Right atrium auricular region (tissue), 2 donors: ENCODE measurements at regions not wholly inside any gene's neighbourhood (a gene's known extent, or its start where the extent isn't known, plus 50 kb on each side); places are given as distances from the start of the nearest gene placed in this dataset.

Experiments
- DNase-seq: peaks from one replicate; pipeline ENCODE4 v3.0.0-alpha.2; 2019; ENCODE audit warnings: low spot score
- H3K27ac ChIP-seq, 2 donors: fragments of 200-600 bp; sonication (generic); 1 replicate in 1 of 2; 2 replicates in 1 of 2; pipeline ENCODE4 v1.5.1; 2016 to 2019
- H3K27me3 ChIP-seq, 2 donors: fragments of 200-600 bp; sonication (generic); one replicate each; pipeline versions ENCODE4 v1.5.1 to v1.6.0; 2017 to 2019
- H3K36me3 ChIP-seq: fragments of 200-600 bp; sonication (generic); one replicate; pipeline ENCODE4 v1.5.1; 2016
- H3K4me1 ChIP-seq, 2 donors: fragments of 200-600 bp; sonication (generic); one replicate each; pipeline versions ENCODE4 v1.5.1 to v1.6.0; 2017 to 2019
- H3K4me3 ChIP-seq, 2 donors: fragments of 200-600 bp; sonication (generic); 1 replicate in 1 of 2; 2 replicates in 1 of 2; pipeline ENCODE4 v1.5.1; 2017 to 2019; ENCODE audit warnings: mild to moderate bottlenecking in 1 of 2, moderate library complexity in 1 of 2
- H3K9me3 ChIP-seq, 2 donors: fragments of 200-600 bp; sonication (generic); one replicate each; pipeline ENCODE4 v1.5.1; 2019
- TF ChIP-seq, protein P1 (sequence below), 2 donors: fragments of 200-600 bp; sonication (generic); IDR thresholded peaks; one replicate each; pipeline ENCODE4 v1.5.1; 2019; ENCODE audit warnings: antibody characterized with exemption in 2 of 2

GRCh38 chr6:54718541-54719023 lies 128.0 kb upstream of the FAM83B start:
- H3K9me3 ChIP-seq: no peaks in the 10 kb centered on the region
- TF ChIP-seq, protein P1, sequence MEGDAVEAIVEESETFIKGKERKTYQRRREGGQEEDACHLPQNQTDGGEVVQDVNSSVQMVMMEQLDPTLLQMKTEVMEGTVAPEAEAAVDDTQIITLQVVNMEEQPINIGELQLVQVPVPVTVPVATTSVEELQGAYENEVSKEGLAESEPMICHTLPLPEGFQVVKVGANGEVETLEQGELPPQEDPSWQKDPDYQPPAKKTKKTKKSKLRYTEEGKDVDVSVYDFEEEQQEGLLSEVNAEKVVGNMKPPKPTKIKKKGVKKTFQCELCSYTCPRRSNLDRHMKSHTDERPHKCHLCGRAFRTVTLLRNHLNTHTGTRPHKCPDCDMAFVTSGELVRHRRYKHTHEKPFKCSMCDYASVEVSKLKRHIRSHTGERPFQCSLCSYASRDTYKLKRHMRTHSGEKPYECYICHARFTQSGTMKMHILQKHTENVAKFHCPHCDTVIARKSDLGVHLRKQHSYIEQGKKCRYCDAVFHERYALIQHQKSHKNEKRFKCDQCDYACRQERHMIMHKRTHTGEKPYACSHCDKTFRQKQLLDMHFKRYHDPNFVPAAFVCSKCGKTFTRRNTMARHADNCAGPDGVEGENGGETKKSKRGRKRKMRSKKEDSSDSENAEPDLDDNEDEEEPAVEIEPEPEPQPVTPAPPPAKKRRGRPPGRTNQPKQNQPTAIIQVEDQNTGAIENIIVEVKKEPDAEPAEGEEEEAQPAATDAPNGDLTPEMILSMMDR (IDR thresholded peaks at IDR 0.05): no peak
- H3K36me3 ChIP-seq: no peaks in the 10 kb centered on the region
- no peaks in the 10 kb centered on the region for H3K27me3 ChIP-seq
- DNase-seq: no peak
- H3K4me3 ChIP-seq: no peak overlapping the region
- no peaks in the 10 kb centered on the region for H3K4me1 ChIP-seq
- no peak overlapping the region for H3K27ac ChIP-seq

GRCh38 chr6:54719131-54719530 lies 127.4 kb upstream of the FAM83B start:
- Histone ChIP-seq H3K4me3 (no peak overlapping the region), H3K36me3 (no peaks in the 10 kb centered on the region), H3K9me3 (no peaks in the 10 kb centered on the region), H3K4me1 (no peaks in the 10 kb centered on the region), H3K27ac (no peak overlapping the region), H3K27me3 (no peaks in the 10 kb centered on the region)
- TF ChIP-seq, protein P1 (IDR thresholded peaks at IDR 0.05): no peak
- no peak for DNase-seq

GRCh38 chr6:54719633-54720032 lies 126.9 kb upstream of the FAM83B start:
- H3K4me3 ChIP-seq: no peak overlapping the region
- no peak overlapping the region for H3K27ac ChIP-seq

GRCh38 chr6:54722328-54722727 lies 124.2 kb upstream of the FAM83B start:
- Histone ChIP-seq H3K36me3 (no peaks in the 10 kb centered on the region), H3K9me3 (no peaks in the 10 kb centered on the region), H3K27ac (no peak overlapping the region), H3K4me1 (no peaks in the 10 kb centered on the region), H3K27me3 (no peaks in the 10 kb centered on the region), H3K4me3 (no peak overlapping the region)
- TF ChIP-seq, protein P1 (IDR thresholded peaks at IDR 0.05): no peak
- DNase-seq: no peak

More at GRCh38 chr6:54719633-54720032, 126.9 kb upstream of the FAM83B start:
- Histone ChIP-seq H3K36me3 (no peaks in the 10 kb centered on the region), H3K9me3 (no peaks in the 10 kb centered on the region), H3K4me1 (no peaks in the 10 kb centered on the region), H3K27me3 (no peaks in the 10 kb centered on the region)
- no peak for DNase-seq
- TF ChIP-seq, protein P1 (IDR thresholded peaks at IDR 0.05): no peak

GRCh38 chr6:54729716-54730115 lies 116.9 kb upstream of the FAM83B start:
- TF ChIP-seq, protein P1 (IDR thresholded peaks at IDR 0.05): no peak
- Histone ChIP-seq H3K27ac (no peak overlapping the region), H3K27me3 (no peaks in the 10 kb centered on the region), H3K9me3 (no peaks in the 10 kb centered on the region), H3K4me3 (no peak overlapping the region), H3K36me3 (no peaks in the 10 kb centered on the region), H3K4me1 (no peaks in the 10 kb centered on the region)
- DNase-seq: no peak
